Liver (tissue), 8 donors: ENCODE measurements at regions not wholly inside any gene's neighbourhood (a gene's known extent, or its start where the extent isn't known, plus 50 kb on each side); places are given as distances from the start of the nearest gene placed in this dataset.

Experiments
- DNase-seq: peaks from one replicate; pipeline ENCODE4 v3.0.0-alpha.2; 2017; ENCODE audit warnings: low spot score
- H3K27ac ChIP-seq, 2 donors: one replicate each; pipeline ENCODE4 v1.7.0; 2013; ENCODE audit warnings: inconsistent platforms in 2 of 2, low read length in 2 of 2, control low read depth in 1 of 2, low read depth in 1 of 2, mild to moderate bottlenecking in 1 of 2
- H3K27me3 ChIP-seq, 4 donors: one replicate each; pipeline versions ENCODE4 v1.6.1 to v1.7.0; 2013; ENCODE audit warnings: low read length in 3 of 4, inconsistent platforms in 1 of 4, mild to moderate bottlenecking in 1 of 4, moderate library complexity in 1 of 4; ENCODE audit not compliant: control insufficient read depth in 4 of 4, insufficient read depth in 4 of 4
- H3K36me3 ChIP-seq, 4 donors: one replicate each; pipeline versions ENCODE4 v1.6.1 to v1.7.0; 2013; ENCODE audit warnings: low read length in 3 of 4, mild to moderate bottlenecking in 3 of 4, low read depth in 1 of 4, moderate library complexity in 1 of 4; ENCODE audit not compliant: control insufficient read depth in 4 of 4, insufficient read depth in 3 of 4
- H3K4me1 ChIP-seq, 4 donors: one replicate each; pipeline versions ENCODE4 v1.6.1 to v1.7.0; 2013; ENCODE audit warnings: low read length in 3 of 4, mild to moderate bottlenecking in 3 of 4, moderate library complexity in 1 of 4; ENCODE audit not compliant: control insufficient read depth in 4 of 4, insufficient read depth in 4 of 4
- H3K4me3 ChIP-seq, 3 donors: one replicate each; pipeline versions ENCODE4 v1.6.1 to v1.7.0; 2013; ENCODE audit warnings: low read length in 3 of 3, control low read depth in 1 of 3, low read depth in 1 of 3, mild to moderate bottlenecking in 1 of 3
- H3K9ac ChIP-seq, 2 donors: one replicate each; pipeline ENCODE4 v1.7.0; 2013; ENCODE audit warnings: low read length in 2 of 2, mild to moderate bottlenecking in 2 of 2, moderate library complexity in 2 of 2, control low read depth in 1 of 2, low read depth in 1 of 2
- H3K9me3 ChIP-seq, 4 donors: one replicate each; pipeline versions ENCODE4 v1.6.1 to v1.7.0; 2013; ENCODE audit warnings: low read length in 3 of 4; ENCODE audit not compliant: control insufficient read depth in 4 of 4
- EGR1 ChIP-seq, 2 donors: IDR thresholded peaks; 2 replicates each; pipeline ENCODE4 v1.6.1; 2016 to 2018; ENCODE audit warnings: antibody characterized with exemption in 2 of 2, low read depth in 2 of 2
- FOXA1 ChIP-seq: IDR thresholded peaks from 2 replicates; pipeline ENCODE4 v1.6.1; 2016; ENCODE audit warnings: antibody characterized with exemption
- FOXA2 ChIP-seq: IDR thresholded peaks from 2 replicates; pipeline ENCODE4 v1.6.1; 2016; ENCODE audit warnings: antibody characterized with exemption
- GABPA ChIP-seq, 2 donors: IDR thresholded peaks in 1 of 2; conservative IDR thresholded peaks in 1 of 2; 2 replicates each; pipeline ENCODE4 v1.6.1; 2016; ENCODE audit warnings: antibody characterized with exemption in 2 of 2, mild to moderate bottlenecking in 1 of 2, moderate library complexity in 1 of 2
- HNF4A ChIP-seq, 2 donors: conservative IDR thresholded peaks; 2 replicates each; pipeline ENCODE4 v1.6.1; 2016; ENCODE audit warnings: antibody characterized with exemption in 2 of 2, mild to moderate bottlenecking in 2 of 2
- HNF4G ChIP-seq: IDR thresholded peaks from 2 replicates; pipeline ENCODE4 v1.6.1; 2016; ENCODE audit warnings: antibody characterized with exemption
- JUND ChIP-seq, 2 donors: IDR thresholded peaks; 2 replicates each; pipeline ENCODE4 v1.6.1; 2016; ENCODE audit warnings: antibody characterized with exemption in 2 of 2
- NR2F2 ChIP-seq: IDR thresholded peaks from 2 replicates; pipeline ENCODE4 v1.6.1; 2016; ENCODE audit warnings: antibody characterized with exemption
- RAD21 ChIP-seq, 2 donors: IDR thresholded peaks; 2 replicates each; pipeline ENCODE4 v1.6.1; 2016; ENCODE audit warnings: antibody characterized with exemption in 2 of 2, mild to moderate bottlenecking in 2 of 2
- REST ChIP-seq: IDR thresholded peaks from 2 replicates; pipeline ENCODE4 v1.6.1; 2016; ENCODE audit warnings: antibody characterized with exemption, mild to moderate bottlenecking
- RXRA ChIP-seq, 2 donors: IDR thresholded peaks; 2 replicates each; pipeline ENCODE4 v1.6.1; 2017 to 2018; ENCODE audit warnings: antibody characterized with exemption in 2 of 2, mild to moderate bottlenecking in 1 of 2
- SP1 ChIP-seq: IDR thresholded peaks from 2 replicates; pipeline ENCODE4 v1.6.1; 2018; ENCODE audit warnings: antibody characterized with exemption, mild to moderate bottlenecking
- YY1 ChIP-seq: IDR thresholded peaks from 2 replicates; pipeline ENCODE4 v1.6.1; 2016; ENCODE audit warnings: antibody characterized with exemption, mild to moderate bottlenecking
- ZBTB33 ChIP-seq: IDR thresholded peaks from 2 replicates; pipeline ENCODE4 v1.6.1; 2016; ENCODE audit warnings: antibody characterized with exemption
- WGBS: extraction: QIAGEN DNeasy Blood & Tissue Kit; methylation state at CpG from one replicate; pipeline ENCODE4 v1.1.7; 2013; 5-methylcytosine and 5-hydroxymethylcytosine counted together
- TF ChIP-seq, protein P1 (sequence below): fragments of 150-350 bp; IDR thresholded peaks from 2 replicates; pipeline ENCODE4 v1.5.1; 2017; ENCODE audit warnings: improper control_type of control experiment, low read depth, low read length; ENCODE audit not compliant: missing input control
- TF ChIP-seq, protein P2 (sequence below): IDR thresholded peaks from 2 replicates; pipeline ENCODE4 v1.6.1; 2016; ENCODE audit warnings: antibody characterized with exemption
- donor health status: healthy.
- donor health status: healthy.
- donor health status: healthy.
- donor health status: healthy.
- donor health status: healthy.

DNA sequence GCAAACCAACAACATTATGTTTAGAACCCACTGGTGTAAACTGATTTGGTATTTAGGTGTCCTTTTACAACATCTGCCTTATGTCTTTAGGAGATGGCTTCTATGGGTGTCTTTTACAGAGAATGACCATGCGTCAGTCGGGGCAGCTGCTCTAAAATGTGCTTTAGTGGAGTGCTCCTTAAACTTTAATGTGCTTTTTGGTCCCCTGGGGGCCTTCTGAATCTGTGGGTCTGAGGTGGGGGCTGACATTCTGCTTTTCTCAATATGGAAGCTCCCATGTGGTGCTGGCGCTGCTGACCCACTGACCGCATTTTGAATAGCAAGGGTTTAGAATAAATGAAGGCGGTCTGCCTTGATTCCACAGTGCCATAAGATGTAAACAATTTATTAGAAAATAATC is 173.2 kb upstream of the B3GALT2 start:
- H3K9me3 ChIP-seq = no peaks in the 10 kb centered on the region
- no peak for DNase-seq
- 93% methylated on average over 5 of the region's 5 CpGs for WGBS
- H3K27ac ChIP-seq = no peak overlapping the region
- no peak for TF ChIP-seq SP1
- no peak for TF ChIP-seq GABPA (IDR thresholded peaks at IDR 0.05 in 1 of 2, conservative IDR thresholded peaks at IDR 0.05 in 1 of 2)
- TF ChIP-seq JUND (IDR thresholded peaks at IDR 0.05) = no peak
- TF ChIP-seq, protein P1, sequence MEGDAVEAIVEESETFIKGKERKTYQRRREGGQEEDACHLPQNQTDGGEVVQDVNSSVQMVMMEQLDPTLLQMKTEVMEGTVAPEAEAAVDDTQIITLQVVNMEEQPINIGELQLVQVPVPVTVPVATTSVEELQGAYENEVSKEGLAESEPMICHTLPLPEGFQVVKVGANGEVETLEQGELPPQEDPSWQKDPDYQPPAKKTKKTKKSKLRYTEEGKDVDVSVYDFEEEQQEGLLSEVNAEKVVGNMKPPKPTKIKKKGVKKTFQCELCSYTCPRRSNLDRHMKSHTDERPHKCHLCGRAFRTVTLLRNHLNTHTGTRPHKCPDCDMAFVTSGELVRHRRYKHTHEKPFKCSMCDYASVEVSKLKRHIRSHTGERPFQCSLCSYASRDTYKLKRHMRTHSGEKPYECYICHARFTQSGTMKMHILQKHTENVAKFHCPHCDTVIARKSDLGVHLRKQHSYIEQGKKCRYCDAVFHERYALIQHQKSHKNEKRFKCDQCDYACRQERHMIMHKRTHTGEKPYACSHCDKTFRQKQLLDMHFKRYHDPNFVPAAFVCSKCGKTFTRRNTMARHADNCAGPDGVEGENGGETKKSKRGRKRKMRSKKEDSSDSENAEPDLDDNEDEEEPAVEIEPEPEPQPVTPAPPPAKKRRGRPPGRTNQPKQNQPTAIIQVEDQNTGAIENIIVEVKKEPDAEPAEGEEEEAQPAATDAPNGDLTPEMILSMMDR = no peak
- TF ChIP-seq YY1 = no peak
- no peak for TF ChIP-seq REST
- no peak for TF ChIP-seq NR2F2
- TF ChIP-seq HNF4A (conservative IDR thresholded peaks at IDR 0.05) = no peak
- TF ChIP-seq, protein P2, sequence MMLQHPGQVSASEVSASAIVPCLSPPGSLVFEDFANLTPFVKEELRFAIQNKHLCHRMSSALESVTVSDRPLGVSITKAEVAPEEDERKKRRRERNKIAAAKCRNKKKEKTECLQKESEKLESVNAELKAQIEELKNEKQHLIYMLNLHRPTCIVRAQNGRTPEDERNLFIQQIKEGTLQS = no peak
- no peak for TF ChIP-seq FOXA2
- no peak for TF ChIP-seq HNF4G
- TF ChIP-seq RXRA (IDR thresholded peaks at IDR 0.05) = no peak
- TF ChIP-seq FOXA1 = no peak
- no peak overlapping the region for H3K4me3 ChIP-seq
- H3K9ac ChIP-seq = no peak overlapping the region
- H3K36me3 ChIP-seq = no peaks in the 10 kb centered on the region
- H3K4me1 ChIP-seq = peaks cover 0 to 3% (median 0%) of the 10 kb centered on the region in 4 donors
- H3K27me3 ChIP-seq = peaks cover 0 to 3% (median 0%) of the 10 kb centered on the region in 4 donors

DNA sequence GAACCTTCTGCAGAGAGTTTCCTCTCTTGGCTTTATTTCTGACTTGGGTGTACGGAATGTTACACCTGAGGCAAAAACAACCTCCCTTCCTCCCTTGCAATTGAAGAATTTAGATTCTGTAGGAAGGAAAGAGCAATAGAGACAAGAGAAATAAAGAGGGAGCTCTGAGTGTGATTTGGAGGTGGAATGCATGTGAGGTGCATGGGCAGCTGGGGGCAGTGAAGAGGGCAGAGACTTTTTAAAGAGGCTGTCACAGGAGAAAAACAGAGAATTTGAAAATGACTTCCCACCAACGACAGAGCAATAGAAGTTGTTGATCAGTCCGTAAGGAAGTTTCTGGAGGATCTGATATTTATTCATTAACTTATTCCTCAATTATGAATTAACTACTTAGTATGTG is 172.0 kb upstream of the B3GALT2 start:
- 73% methylated on average over 3 of the region's 3 CpGs for WGBS
- Histone ChIP-seq H3K27ac (no peak overlapping the region), H3K27me3 (peaks cover 0 to 3% (median 0%) of the 10 kb centered on the region in 4 donors), H3K9ac (no peak overlapping the region), H3K36me3 (no peaks in the 10 kb centered on the region), H3K4me1 (peaks cover 0 to 3% (median 0%) of the 10 kb centered on the region in 4 donors), H3K4me3 (no peak overlapping the region), H3K9me3 (no peaks in the 10 kb centered on the region)
- TF ChIP-seq JUND (IDR thresholded peaks at IDR 0.05) = no peak
- no peak for TF ChIP-seq RAD21 (IDR thresholded peaks at IDR 0.05)
- TF ChIP-seq HNF4A (conservative IDR thresholded peaks at IDR 0.05) = no peak
- TF ChIP-seq EGR1 (IDR thresholded peaks at IDR 0.05; ENCODE audit: low read depth in 2 of 2) = no peak
- no peak for TF ChIP-seq GABPA (IDR thresholded peaks at IDR 0.05 in 1 of 2, conservative IDR thresholded peaks at IDR 0.05 in 1 of 2)
- no peak for TF ChIP-seq FOXA1
- TF ChIP-seq ZBTB33 = no peak
- TF ChIP-seq, protein P1 = no peak
- no peak for DNase-seq
